ENCODE measurements at regions not wholly inside any gene's neighbourhood (a gene's known extent, or its start where the extent isn't known, plus 50 kb on each side); places are given as distances from the start of the nearest gene placed in this dataset.

- no peak for TF ChIP-seq CTCF (IDR thresholded peaks at IDR 0.05; ENCODE audit: poor library complexity)
- TF ChIP-seq EZH2 (IDR thresholded peaks at IDR 0.05; ENCODE audit: borderline replicate concordance) = no peak
- no peak for TF ChIP-seq EZH2phosphoT487 (IDR thresholded peaks at IDR 0.05; ENCODE audit: low read depth, severe bottlenecking, unreplicated experiment)
Measured at GRCh38 chr16:85466989-85467388, 146.1 kb upstream of the GSE1 start.

Data from hepatocyte (in vitro differentiated cells).